GM13977 (cell line): ENCODE measurements at regions not wholly inside any gene's neighbourhood (a gene's known extent, or its start where the extent isn't known, plus 50 kb on each side); places are given as distances from the start of the nearest gene placed in this dataset.

ENCODE experiments used
- DNase-seq: peaks from one replicate; pipeline ENCODE4 v3.0.0; 2012; ENCODE audit warnings: low spot score
- CTCF ChIP-seq: IDR thresholded peaks from 2 replicates; pipeline ENCODE4 v1.5.1; 2012; ENCODE audit warnings: mild to moderate bottlenecking, control low read depth; ENCODE audit not compliant: insufficient read depth; ENCODE audit errors: extremely low read depth, missing control alignments
- in situ Hi-C: fragments of 300-500 bp; cut with MboI; formaldehyde crosslinking; loops from one replicate; pipeline ENCODE4 v1.12.0; 2022; ENCODE audit warnings: low sequenced_read_pairs, low pct_unique_long_range_greater_than_20kb, mixed read lengths, inconsistent platforms; ENCODE audit not compliant: unreplicated experiment

GRCh38 chr1:99580451-99580850, 65.5 kb upstream of the PALMD start:
- no peak for TF ChIP-seq CTCF

GRCh38 chr1:99587008-99587407, 58.9 kb upstream of the PALMD start:
- in situ Hi-C loops: no loop called here
- TF ChIP-seq CTCF: no peak
- no peak for DNase-seq

More at GRCh38 chr1:99580451-99580850, 65.5 kb upstream of the PALMD start:
- DNase-seq: no peak
- in situ Hi-C loops: no loop called here

GRCh38 chr1:99589186-99589636, 56.7 kb upstream of the PALMD start:
- in situ Hi-C loops: no loop called here
- no peak for TF ChIP-seq CTCF
- DNase-seq: no peak

- DNase-seq: no peak
- TF ChIP-seq CTCF: no peak
- in situ Hi-C loops: no loop called here
Measured at GRCh38 chr1:99590578-99591209, 55.2 kb upstream of the PALMD start.

DNA sequence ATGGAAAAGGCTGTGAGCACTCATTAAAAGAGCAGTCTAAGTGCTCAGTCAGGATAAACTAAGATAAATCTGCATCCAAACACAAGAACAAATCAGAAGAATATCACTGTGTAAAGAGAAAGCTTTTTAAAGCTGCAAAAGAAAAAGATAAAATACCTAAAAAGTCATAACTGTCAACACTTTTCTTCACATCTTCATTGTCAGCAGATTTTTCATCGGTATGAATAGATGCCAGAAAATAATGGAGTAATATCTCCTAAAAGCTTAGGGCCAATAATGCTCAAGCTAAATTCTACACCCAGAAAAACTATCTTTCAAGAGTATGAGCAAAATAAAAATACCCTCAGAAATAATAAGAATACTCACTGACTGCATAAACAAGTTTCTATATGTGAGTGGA, 54.0 kb upstream of the PALMD start:
- TF ChIP-seq CTCF: no peak
- in situ Hi-C loops: no loop called here
- no peak for DNase-seq

GRCh38 chr1:99594205-99594604, 51.7 kb upstream of the PALMD start:
- no peak for TF ChIP-seq CTCF
- DNase-seq: no peak
- in situ Hi-C loops: no loop called here

DNA sequence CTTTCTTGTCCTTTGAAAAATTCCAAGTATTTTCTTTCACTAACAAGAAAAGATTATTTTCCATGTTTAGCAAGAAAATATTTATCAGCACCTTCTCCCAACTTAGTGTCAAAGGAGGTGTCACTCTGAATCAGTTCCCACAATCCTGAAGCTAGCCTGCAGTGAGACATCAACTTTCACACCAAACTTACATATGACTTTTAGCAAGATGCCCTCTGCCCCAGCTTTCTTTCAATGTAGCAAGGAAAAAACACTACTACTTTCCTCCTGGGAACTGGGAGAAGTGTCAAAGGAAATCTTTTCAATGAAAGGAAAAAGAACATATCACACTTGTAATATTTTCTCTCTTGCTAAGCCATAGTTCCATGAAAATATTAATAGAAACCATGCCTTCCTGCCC, 50.9 kb upstream of the PALMD start:
- in situ Hi-C loops: no loop called here
- TF ChIP-seq CTCF: no peak
- DNase-seq: no peak
